Upper lobe of right lung (tissue), 1 donor: ENCODE measurements at regions not wholly inside any gene's neighbourhood (a gene's known extent, or its start where the extent isn't known, plus 50 kb on each side); places are given as distances from the start of the nearest gene placed in this dataset.
A peak's percentile ranks its signal among the peaks of the same experiment; 100 is the strongest.

Experiments
- ATAC-seq: fragments of 200-7000 bp; cut with Tn5 transposase; one replicate; pipeline ENCODE4 v1.9.1; 2020; ENCODE audit warnings: mild to moderate bottlenecking, moderate library complexity
- DNase-seq: peaks from one replicate; pipeline ENCODE4 v3.0.0-alpha.2; 2020
- H3K27ac ChIP-seq: fragments of 200-600 bp; one replicate; pipeline ENCODE4 v1.8.0; 2022
- H3K27me3 ChIP-seq: fragments of 200-600 bp; one replicate; pipeline ENCODE4 v1.8.0; 2022; ENCODE audit warnings: mild to moderate bottlenecking
- H3K36me3 ChIP-seq: fragments of 200-600 bp; one replicate; pipeline ENCODE4 v1.8.0; 2022
- H3K4me1 ChIP-seq: fragments of 200-600 bp; one replicate; pipeline ENCODE4 v1.8.0; 2022
- H3K4me3 ChIP-seq: fragments of 200-600 bp; one replicate; pipeline ENCODE4 v1.8.0; 2022; ENCODE audit warnings: mild to moderate bottlenecking
- H3K9me3 ChIP-seq: fragments of 200-600 bp; one replicate; pipeline ENCODE4 v1.8.0; 2022
- CTCF ChIP-seq: fragments of 200-600 bp; IDR thresholded peaks from one replicate; pipeline ENCODE4 v1.8.0; 2022; ENCODE audit warnings: antibody characterized with exemption
- intact Hi-C: fragments of 100-400 bp; cut with DNase I; formaldehyde crosslinking; loops from one replicate; pipeline ENCODE4 v1.11.0; 2022
- donor health status: DM: no; HTN: yes; CAD: no; lungs with severe emphysema.

- no peak for ATAC-seq
- H3K4me3 ChIP-seq: no peak overlapping the region
- no peak for DNase-seq
- H3K27me3 ChIP-seq: no peaks in the 10 kb centered on the region
- TF ChIP-seq CTCF: no peak
- H3K36me3 ChIP-seq: no peaks in the 10 kb centered on the region
- peaks cover 6% of the 10 kb centered on the region for H3K4me1 ChIP-seq
- no peaks in the 10 kb centered on the region for H3K9me3 ChIP-seq
- no peak overlapping the region for H3K27ac ChIP-seq
- intact Hi-C loops: no loop called here
These were observed 215.9 kb downstream of the MDFIC start for GRCh38 chr7:115137816-115138215.

- no peaks in the 10 kb centered on the region for H3K9me3 ChIP-seq
- H3K27me3 ChIP-seq: no peaks in the 10 kb centered on the region
- H3K4me3 ChIP-seq: no peak overlapping the region
- peaks cover 6% of the 10 kb centered on the region for H3K4me1 ChIP-seq
- intact Hi-C loops: no loop called here
- ATAC-seq: no peak
- DNase-seq: no peak
- peak overlapping the region; percentile 13 for H3K27ac ChIP-seq
- H3K36me3 ChIP-seq: no peaks in the 10 kb centered on the region
- no peak for TF ChIP-seq CTCF
These were observed 215.0 kb downstream of the MDFIC start for GRCh38 chr7:115136796-115137443.

GRCh38 chr7:115135769-115136410 lies 214.0 kb downstream of the MDFIC start:
- intact Hi-C loops: no loop called here
- ATAC-seq: peak; percentile 65
- no peak for DNase-seq
- no peaks in the 10 kb centered on the region for H3K9me3 ChIP-seq
- H3K27ac ChIP-seq: peak overlapping the region; percentile 13
- no peak for TF ChIP-seq CTCF
- H3K4me3 ChIP-seq: no peak overlapping the region
- peaks cover 6% of the 10 kb centered on the region for H3K4me1 ChIP-seq
- H3K27me3 ChIP-seq: no peaks in the 10 kb centered on the region
- no peaks in the 10 kb centered on the region for H3K36me3 ChIP-seq

- Histone ChIP-seq H3K36me3 (no peaks in the 10 kb centered on the region), H3K27ac (no peak overlapping the region), H3K9me3 (no peaks in the 10 kb centered on the region), H3K4me3 (no peak overlapping the region), H3K27me3 (no peaks in the 10 kb centered on the region), H3K4me1 (peaks cover 6% of the 10 kb centered on the region)
- TF ChIP-seq CTCF: no peak
- DNase-seq (no peak), ATAC-seq (no peak)
- intact Hi-C loops: no loop called here
These were observed 213.3 kb downstream of the MDFIC start for GRCh38 chr7:115135146-115135545.

- no peak for DNase-seq
- no peaks in the 10 kb centered on the region for H3K36me3 ChIP-seq
- no peak for TF ChIP-seq CTCF
- no peaks in the 10 kb centered on the region for H3K27me3 ChIP-seq
- intact Hi-C loops: no loop called here
- no peak overlapping the region for H3K4me3 ChIP-seq
- no peaks in the 10 kb centered on the region for H3K9me3 ChIP-seq
- no peak overlapping the region for H3K27ac ChIP-seq
- no peak for ATAC-seq
- peaks cover 6% of the 10 kb centered on the region for H3K4me1 ChIP-seq
These were observed 211.4 kb downstream of the MDFIC start for GRCh38 chr7:115133248-115133647.
